H1 (cell line): ENCODE measurements at regions not wholly inside any gene's neighbourhood (a gene's known extent, or its start where the extent isn't known, plus 50 kb on each side); places are given as distances from the start of the nearest gene placed in this dataset.

Experiments used
- CTCF ChIA-PET: fragments of 300-600 bp; sonication (Branson Sonifier 250); formaldehyde crosslinking; loops from one replicate; lab custom pipeline; 2021; ENCODE audit not compliant: partially characterized antibody; lab: Charles Lee
- POLR2A ChIA-PET: fragments of 300-600 bp; sonication (Branson Sonifier 250); formaldehyde crosslinking; loops from one replicate; lab custom pipeline; 2021; ENCODE audit warnings: inconsistent platforms; ENCODE audit not compliant: partially characterized antibody; lab: Charles Lee
- DNase-seq, 2 experiments: peaks; one replicate each; pipeline versions ENCODE4 v3.0.0 to v3.0.0-alpha.2; 2010 to 2022; ENCODE audit warnings: low spot score in 2 of 2, low read depth in 1 of 2, mixed read lengths in 1 of 2
- FAIRE-seq: peaks from 2 replicates; lab custom pipeline; 2011; peaks lifted over from hg19 to GRCh38; lab: Jason Lieb, UNC
- H2AFZ ChIP-seq: 2 replicates; pipeline ENCODE4 v1.8.1; 2012; ENCODE audit warnings: low read length, inconsistent platforms
- H2AK5ac ChIP-seq: 2 replicates; pipeline ENCODE4 v1.6.1; 2013; ENCODE audit warnings: low read depth, low read length
- H2BK120ac ChIP-seq: replicated peaks from 2 replicates; pipeline ENCODE3; 2013; ENCODE audit warnings: low read depth, low read length, inconsistent platforms
- H2BK12ac ChIP-seq: 2 replicates; pipeline ENCODE4 v1.6.1; 2013; ENCODE audit warnings: low read depth, low read length
- H2BK15ac ChIP-seq: 2 replicates; pipeline ENCODE4 v1.6.1; 2013; ENCODE audit warnings: low read length
- H2BK20ac ChIP-seq: 2 replicates; pipeline ENCODE4 v1.6.1; 2013; ENCODE audit warnings: low read length
- H2BK5ac ChIP-seq: 2 replicates; pipeline ENCODE4 v1.6.1; 2013; ENCODE audit warnings: low read depth, low read length
- H3K14ac ChIP-seq: 2 replicates; pipeline ENCODE4 v1.6.1; 2013; ENCODE audit warnings: inconsistent platforms; ENCODE audit not compliant: insufficient read length
- H3K18ac ChIP-seq: 2 replicates; pipeline ENCODE4 v1.6.1; 2013; ENCODE audit warnings: low read length; ENCODE audit errors: extremely low read depth
- H3K23ac ChIP-seq: 2 replicates; pipeline ENCODE4 v1.6.1; 2013; ENCODE audit warnings: inconsistent platforms; ENCODE audit not compliant: insufficient read length
- H3K23me2 ChIP-seq: 2 replicates; pipeline ENCODE4 v1.6.1; 2013; ENCODE audit warnings: low read depth, low read length
- H3K27ac ChIP-seq: 2 replicates; pipeline ENCODE4 v1.6.1; 2011; ENCODE audit warnings: low read depth, low read length, inconsistent platforms
- H3K27me3 ChIP-seq, 4 experiments: replicated peaks in 1 of 4; 1 replicate in 1 of 4; 2 replicates in 3 of 4; pipeline versions ENCODE4 v1.6.1 to v1.8.1; 2011 to 2013; ENCODE audit warnings: low read length in 3 of 4, mild to moderate bottlenecking in 3 of 4, inconsistent platforms in 2 of 4, mixed read lengths in 2 of 4, moderate library complexity in 1 of 4; ENCODE audit not compliant: control insufficient read depth in 3 of 4, insufficient read depth in 3 of 4; ENCODE audit errors: extremely low read depth in 1 of 4
- H3K36me3 ChIP-seq, 4 experiments: 2 replicates each; pipeline versions ENCODE4 v1.6.1 to v1.8.1; 2011 to 2013; ENCODE audit warnings: mild to moderate bottlenecking in 4 of 4, low read length in 3 of 4, moderate library complexity in 2 of 4, control low read depth in 1 of 4, inconsistent platforms in 1 of 4; ENCODE audit not compliant: insufficient read depth in 4 of 4, control insufficient read depth in 2 of 4
- H3K4ac ChIP-seq: replicated peaks from 2 replicates; pipeline ENCODE3; 2013; ENCODE audit warnings: low read length, low read depth, mixed read lengths, inconsistent platforms; ENCODE audit not compliant: insufficient read length
- H3K4me1 ChIP-seq, 4 experiments: replicated peaks in 1 of 4; 1 replicate in 1 of 4; 2 replicates in 3 of 4; pipeline versions ENCODE4 v1.6.1 to v1.8.1; 2011 to 2013; ENCODE audit warnings: low read length in 3 of 4, inconsistent platforms in 2 of 4, mixed read lengths in 1 of 4; ENCODE audit not compliant: insufficient read depth in 4 of 4, control insufficient read depth in 3 of 4
- H3K4me2 ChIP-seq, 2 experiments: 2 replicates each; pipeline versions ENCODE4 v1.6.1 to v1.8.1; 2011 to 2013; ENCODE audit warnings: low read depth in 2 of 2, low read length in 2 of 2, control low read depth in 1 of 2, inconsistent platforms in 1 of 2, mild to moderate bottlenecking in 1 of 2; ENCODE audit not compliant: insufficient read depth in 1 of 2
- H3K4me3 ChIP-seq, 4 experiments: fragments of 200-600, 300-600 bp in 1 of 4; sonication (generic), shearing (Covaris generic), sonication (Bioruptor Twin) in 1 of 4; 2 replicates each; pipeline versions ENCODE4 v1.5.1 to v1.8.1; 2011 to 2016; ENCODE audit warnings: low read length in 4 of 4, low read depth in 3 of 4, control low read depth in 2 of 4, inconsistent platforms in 2 of 4, mild to moderate bottlenecking in 2 of 4, mixed read lengths in 1 of 4, moderate library complexity in 1 of 4; ENCODE audit not compliant: insufficient read depth in 2 of 4; ENCODE audit errors: extremely low read depth in 1 of 4
- H3K56ac ChIP-seq: replicated peaks from 2 replicates; pipeline ENCODE3; 2013; ENCODE audit warnings: low read depth, mild to moderate bottlenecking, mixed read lengths, low read length, inconsistent platforms; ENCODE audit not compliant: insufficient read length
- H3K79me1 ChIP-seq: 2 replicates; pipeline ENCODE4 v1.6.1; 2013; ENCODE audit warnings: low read depth, low read length, control low read depth
- H3K79me2 ChIP-seq, 2 experiments: 2 replicates each; pipeline versions ENCODE4 v1.6.1 to v1.8.1; 2012 to 2013; ENCODE audit warnings: low read length in 2 of 2, mild to moderate bottlenecking in 2 of 2, inconsistent platforms in 1 of 2; ENCODE audit not compliant: insufficient read depth in 2 of 2, control insufficient read depth in 1 of 2
- H3K9ac ChIP-seq, 4 experiments: replicated peaks in 1 of 4; 1 replicate in 1 of 4; 2 replicates in 3 of 4; pipeline versions ENCODE4 v1.6.1 to v1.8.1; 2011 to 2013; ENCODE audit warnings: low read depth in 3 of 4, low read length in 3 of 4, control low read depth in 2 of 4, mild to moderate bottlenecking in 2 of 4, moderate library complexity in 2 of 4, inconsistent platforms in 1 of 4; ENCODE audit errors: extremely low read depth in 1 of 4
- H3K9me3 ChIP-seq, 2 experiments: 2 replicates each; pipeline versions ENCODE4 v1.6.1 to v1.8.1; 2012 to 2013; ENCODE audit warnings: mild to moderate bottlenecking in 2 of 2, moderate library complexity in 2 of 2, control low read depth in 1 of 2, inconsistent platforms in 1 of 2, low read depth in 1 of 2, low read length in 1 of 2, mixed read lengths in 1 of 2; ENCODE audit not compliant: insufficient read depth in 2 of 2
- H4K20me1 ChIP-seq, 2 experiments: replicated peaks in 1 of 2; 2 replicates each; pipeline versions ENCODE3 to v1.8.1; 2011 to 2013; ENCODE audit warnings: inconsistent platforms in 2 of 2, low read length in 2 of 2, mild to moderate bottlenecking in 1 of 2; ENCODE audit not compliant: insufficient read depth in 2 of 2, control insufficient read depth in 1 of 2
- H4K5ac ChIP-seq: 2 replicates; pipeline ENCODE4 v1.6.1; 2013; ENCODE audit warnings: low read length, low read depth, mixed read lengths, inconsistent platforms; ENCODE audit not compliant: insufficient read length
- H4K8ac ChIP-seq: 2 replicates; pipeline ENCODE4 v1.8.0; 2013; ENCODE audit warnings: mild to moderate bottlenecking, moderate library complexity, low read length, inconsistent platforms; ENCODE audit not compliant: insufficient read depth; ENCODE audit errors: extremely low read depth
- H4K91ac ChIP-seq: replicated peaks from 2 replicates; pipeline ENCODE3; 2013; ENCODE audit warnings: low read length, mixed read lengths, inconsistent platforms; ENCODE audit not compliant: insufficient read length
- SIRT6 ChIP-seq: IDR thresholded peaks from one replicate; pipeline ENCODE4 v1.7.1; 2012; ENCODE audit warnings: low read length, inconsistent platforms
- SP2 ChIP-seq: IDR thresholded peaks from 2 replicates; pipeline ENCODE4 v1.6.1; 2012; ENCODE audit warnings: mild to moderate bottlenecking, low read length, inconsistent platforms
- ZNF274 ChIP-seq: IDR thresholded peaks from 2 replicates; pipeline ENCODE4 v1.7.0; 2012; ENCODE audit warnings: low read length, borderline replicate concordance; ENCODE audit errors: extremely low read depth

DNA sequence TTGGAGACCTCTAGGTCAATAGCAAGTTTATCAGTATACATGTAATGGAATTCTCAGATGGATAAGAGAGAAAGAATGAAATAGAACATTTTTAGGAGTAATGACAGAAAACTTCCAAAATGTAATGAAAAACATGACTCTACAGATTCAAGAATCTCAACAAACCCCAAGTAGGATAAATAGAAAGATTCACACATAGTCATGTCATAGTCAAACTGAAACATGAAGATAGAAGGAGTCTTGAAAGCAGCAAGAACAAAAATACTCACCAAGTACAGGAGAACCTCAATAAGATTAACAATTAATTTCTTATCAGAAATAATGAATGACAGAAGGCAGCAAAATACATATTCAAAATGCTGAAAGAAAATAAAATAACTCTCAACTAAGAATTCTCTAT lies 164.5 kb downstream of the SPATA31D1 start:
- H3K4me2 ChIP-seq = no peak overlapping the region
- no peaks in the 10 kb centered on the region for H3K79me1 ChIP-seq
- no peaks in the 10 kb centered on the region for H4K20me1 ChIP-seq
- H3K23ac ChIP-seq = no peak overlapping the region
- DNase-seq (no peak), FAIRE-seq (no peak)
- H3K79me2 ChIP-seq = no peaks in the 10 kb centered on the region
- peaks cover 0 to 2% (median 0%) of the 10 kb centered on the region in 4 experiments; a peak in 1 of 7 replicates for H3K4me1 ChIP-seq
- H3K36me3 ChIP-seq = no peaks in the 10 kb centered on the region
- no peak overlapping the region for H3K9ac ChIP-seq
- ChIA-PET POLR2A (no interaction called here), CTCF (no interaction called here)
- no peak overlapping the region for H2BK20ac ChIP-seq
- H4K8ac ChIP-seq = no peak overlapping the region
- no peak overlapping the region for H3K56ac ChIP-seq
- no peak overlapping the region for H2BK12ac ChIP-seq
- no peak overlapping the region for H2AK5ac ChIP-seq
- H3K27me3 ChIP-seq = no peaks in the 10 kb centered on the region
- H4K5ac ChIP-seq = no peak overlapping the region
- no peak overlapping the region for H3K27ac ChIP-seq
- H3K23me2 ChIP-seq = no peaks in the 10 kb centered on the region
- no peak overlapping the region for H3K4me3 ChIP-seq
- no peak overlapping the region for H2BK120ac ChIP-seq
- no peak overlapping the region for H3K14ac ChIP-seq
- H3K4ac ChIP-seq = no peak overlapping the region
- no peak overlapping the region for H2BK5ac ChIP-seq
- TF ChIP-seq SIRT6 (no peak), ZNF274 (no peak), SP2 (no peak)
- H2BK15ac ChIP-seq = no peak overlapping the region
- no peak overlapping the region for H4K91ac ChIP-seq
- no peaks in the 10 kb centered on the region for H3K9me3 ChIP-seq
- no peak overlapping the region for H3K18ac ChIP-seq
- H2AFZ ChIP-seq = no peak overlapping the region
